SIG-M5 (cell line): ENCODE measurements at regions not wholly inside any gene's neighbourhood (a gene's known extent, or its start where the extent isn't known, plus 50 kb on each side); places are given as distances from the start of the nearest gene placed in this dataset.
"Not testable (repeated sequence)": the region's sequence is repeated elsewhere in the genome, so short reads cannot be mapped to it uniquely, and the experiment has no call there.

Experiments used
- DNase-seq: peaks from one replicate; lab custom pipeline; 2025; lab: John Stamatoyannopoulos, UW

DNA sequence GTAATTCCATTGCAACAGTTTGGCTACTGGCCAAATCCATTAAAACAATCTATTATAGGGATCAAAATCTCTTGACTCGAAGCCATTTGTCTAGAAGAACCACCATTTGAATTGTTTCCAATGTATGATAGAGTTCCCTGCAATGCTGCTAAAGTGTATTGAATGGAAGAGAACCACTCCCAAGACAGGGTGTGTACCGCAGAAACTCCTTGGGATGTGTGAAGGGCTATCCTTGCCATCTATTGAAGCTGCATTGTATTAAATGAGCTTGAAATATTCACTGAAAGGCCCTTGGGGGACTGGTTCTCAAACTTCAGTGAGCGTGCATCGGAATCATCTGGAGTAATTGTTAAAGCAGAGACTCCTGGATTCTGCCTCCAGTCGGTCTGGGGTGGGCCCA is 260.4 kb upstream of the MEIS1 start:
- no peak for DNase-seq

- no peak for DNase-seq
Measured at GRCh38 chr2:66173645-66174044, 261.3 kb upstream of the MEIS1 start.

GRCh38 chr2:66171530-66171929 is 263.4 kb upstream of the MEIS1 start:
- DNase-seq = no peak

GRCh38 chr2:66170744-66171330 is 264.1 kb upstream of the MEIS1 start:
- DNase-seq = no peak

GRCh38 chr2:66169076-66169475 is 265.8 kb upstream of the MEIS1 start:
- DNase-seq = no peak

DNA sequence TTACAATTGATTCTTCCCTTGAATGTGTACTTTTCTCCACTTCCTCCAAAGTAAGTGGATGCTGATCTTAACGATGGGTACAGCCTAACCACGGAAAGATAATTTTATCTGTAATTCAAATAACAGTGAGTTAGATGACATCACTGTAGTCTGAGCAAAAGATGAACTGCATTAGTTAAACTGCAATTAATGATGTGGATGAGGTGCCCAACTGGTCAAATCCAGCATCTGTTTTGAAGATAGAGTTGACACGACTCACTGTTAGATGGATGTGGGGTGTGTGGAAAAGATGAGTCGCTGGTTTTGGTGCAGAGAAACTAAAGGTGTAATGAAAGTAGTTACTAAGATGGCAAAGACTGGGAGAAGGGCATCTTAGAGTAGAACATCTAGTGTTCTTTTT is 270.5 kb upstream of the MEIS1 start:
- no peak for DNase-seq

DNA sequence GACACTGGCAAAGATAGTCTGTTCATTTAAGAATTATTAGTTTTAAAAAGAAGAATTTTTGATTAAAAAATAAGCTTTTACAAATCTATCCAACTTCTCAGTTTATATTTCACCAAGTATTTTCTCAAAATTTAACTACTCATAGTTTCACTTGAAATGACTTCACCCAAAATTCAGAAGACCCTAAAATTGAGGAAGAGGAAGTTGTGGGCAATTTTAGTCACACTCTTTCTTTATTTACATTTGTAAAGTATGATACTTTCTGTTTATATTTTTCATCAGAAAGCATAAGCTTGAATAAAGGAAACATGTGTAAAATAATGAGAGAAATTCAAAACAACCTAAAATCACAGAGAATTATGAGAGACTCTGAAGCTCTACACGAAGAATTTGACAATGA is 278.8 kb upstream of the MEIS1 start:
- DNase-seq = no peak

DNA sequence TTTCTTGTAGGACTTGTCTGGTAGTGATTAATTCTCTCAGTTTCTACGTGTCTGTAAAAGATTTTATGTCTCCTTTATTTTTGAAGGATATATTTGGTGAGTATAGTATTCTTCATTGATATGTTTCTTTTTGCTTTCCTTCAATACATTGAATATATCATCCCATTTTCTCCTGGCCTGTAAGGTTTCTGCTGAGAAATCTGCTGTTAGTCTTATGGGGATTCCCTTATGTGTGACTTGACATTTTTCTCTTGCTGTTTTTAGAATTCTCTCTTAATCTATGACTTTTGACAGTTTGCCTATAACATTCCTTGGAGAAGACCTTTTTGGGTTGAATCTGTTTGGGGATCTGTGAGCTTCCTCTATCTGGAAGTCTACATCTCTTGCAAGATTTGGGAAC is 281.0 kb upstream of the MEIS1 start:
- DNase-seq = no peak

DNA sequence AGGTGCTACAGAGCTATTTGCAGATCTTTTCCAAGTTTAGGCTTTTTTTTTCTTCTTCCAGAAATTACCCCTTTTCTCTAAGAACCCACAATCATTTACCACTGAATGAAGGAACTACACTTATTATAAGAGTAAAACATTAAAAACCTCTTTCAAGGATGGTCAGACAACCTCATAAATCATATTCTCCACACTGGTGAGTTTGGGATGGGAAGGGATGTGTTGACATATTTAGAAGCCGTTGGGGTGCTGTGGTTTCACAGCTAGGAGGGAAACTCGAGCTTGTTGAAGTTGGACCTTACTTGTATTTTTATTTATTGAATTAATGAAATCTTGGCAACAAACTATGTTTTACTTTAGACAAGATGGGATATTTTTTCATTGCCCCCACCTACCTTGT is 289.4 kb upstream of the MEIS1 start:
- no peak for DNase-seq

- not testable (repeated sequence) for DNase-seq
Measured at GRCh38 chr2:66144324-66144723, 290.6 kb upstream of the MEIS1 start.

GRCh38 chr2:66137606-66138130 is 297.3 kb upstream of the MEIS1 start:
- DNase-seq = no peak

DNA sequence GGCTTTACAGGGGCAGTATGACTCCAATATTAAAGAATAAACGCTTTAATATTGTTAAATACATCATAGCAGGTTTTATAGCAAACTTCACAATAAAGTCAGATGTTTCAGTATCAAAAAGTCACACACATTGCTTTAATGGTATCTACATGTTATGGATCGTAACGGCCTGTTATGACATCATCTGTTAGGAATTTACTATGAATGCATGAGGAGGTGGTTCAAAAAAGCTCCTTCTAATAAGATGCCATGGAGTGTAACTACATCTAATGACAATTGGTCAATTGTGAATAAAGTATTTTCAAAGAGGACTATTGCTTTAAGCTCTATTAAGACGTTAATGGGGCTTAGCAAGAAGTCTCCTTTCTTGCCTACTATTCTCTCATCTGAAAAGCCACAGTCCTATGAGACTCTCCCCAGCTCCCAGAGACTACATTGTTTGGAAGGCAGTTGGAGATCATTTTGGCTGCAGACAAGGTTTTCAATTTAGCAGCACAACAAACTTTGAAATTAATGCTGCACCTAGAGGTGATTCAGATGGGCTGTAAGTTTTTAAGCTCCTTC is 300.7 kb upstream of the MEIS1 start:
- no peak for DNase-seq

DNA sequence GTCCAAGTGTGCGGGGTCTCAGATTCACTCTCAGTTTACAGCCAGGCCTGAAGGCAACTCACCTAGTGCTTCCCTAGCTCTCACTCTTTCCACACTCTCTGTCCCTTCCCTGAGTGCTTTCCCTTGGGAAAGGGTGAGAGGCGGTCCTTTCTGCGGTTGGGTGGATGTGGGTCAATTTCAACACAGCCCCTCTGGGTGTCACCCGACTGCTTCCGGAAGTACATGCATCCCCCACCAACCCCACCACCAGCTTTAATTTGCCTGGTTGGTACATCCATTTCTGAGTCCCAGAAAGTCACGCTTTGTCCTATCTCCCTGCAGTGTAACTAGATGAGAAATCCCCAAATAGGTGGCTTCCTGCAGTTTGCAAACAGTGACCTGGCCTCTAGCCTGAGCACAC is 307.3 kb upstream of the MEIS1 start:
- DNase-seq = no peak

GRCh38 chr2:66127061-66127460 is 307.9 kb upstream of the MEIS1 start:
- DNase-seq = no peak

DNA sequence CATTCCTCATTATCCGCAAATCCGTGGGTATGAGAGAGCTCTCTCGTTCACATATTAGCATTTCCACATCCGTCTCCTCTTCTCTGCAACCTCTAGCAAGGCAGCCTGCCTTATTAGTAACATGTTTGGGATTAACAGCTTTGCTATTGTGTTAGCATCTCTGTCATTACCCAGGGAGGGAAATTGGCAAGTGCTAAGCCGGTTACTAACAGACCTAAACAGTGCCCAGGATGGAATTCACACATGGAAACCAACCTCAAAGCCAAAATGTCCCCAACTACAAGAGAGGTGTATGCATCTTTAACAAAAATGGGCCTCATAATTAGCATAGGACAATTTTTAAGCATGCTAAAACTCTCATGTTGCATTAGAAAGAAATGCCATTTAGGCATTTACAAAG is 309.0 kb upstream of the MEIS1 start:
- no peak for DNase-seq

DNA sequence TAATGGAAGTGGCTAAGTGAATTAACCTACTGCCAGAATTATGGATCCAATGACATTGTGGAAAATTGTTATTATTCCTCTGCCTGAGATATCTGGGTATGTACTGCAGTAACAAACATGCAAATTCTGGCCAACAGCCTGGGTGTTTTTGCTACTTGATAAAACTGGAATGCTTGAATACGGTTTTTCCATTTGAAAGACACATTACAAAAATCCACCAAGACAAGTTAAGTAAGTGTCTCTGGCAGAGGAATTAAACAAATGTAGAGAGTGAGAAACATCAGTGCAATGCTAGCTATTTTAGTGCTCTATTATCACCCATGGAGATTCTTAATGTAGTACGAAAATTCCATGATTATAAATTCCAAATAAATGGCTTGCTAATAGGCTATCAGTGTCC is 312.4 kb upstream of the MEIS1 start:
- DNase-seq = no peak

DNA sequence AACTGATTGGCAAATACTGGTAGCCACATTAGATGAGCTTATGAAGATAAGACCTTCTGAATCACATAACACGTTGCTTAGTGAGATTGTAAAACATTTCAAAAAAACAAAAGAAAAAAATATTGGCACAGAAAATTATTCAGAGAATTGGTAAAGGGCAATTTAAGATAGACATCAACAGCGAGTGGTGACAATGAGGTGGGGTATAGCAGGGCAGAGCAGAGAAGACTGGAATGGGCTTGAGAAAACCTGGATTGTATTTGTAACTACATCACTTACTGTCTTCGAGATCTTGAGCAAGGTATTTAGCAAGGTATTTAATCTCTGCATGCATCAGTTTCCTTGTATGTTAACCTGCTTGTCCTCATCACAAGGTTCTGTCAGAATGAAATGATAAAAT is 313.0 kb upstream of the MEIS1 start:
- no peak for DNase-seq

DNA sequence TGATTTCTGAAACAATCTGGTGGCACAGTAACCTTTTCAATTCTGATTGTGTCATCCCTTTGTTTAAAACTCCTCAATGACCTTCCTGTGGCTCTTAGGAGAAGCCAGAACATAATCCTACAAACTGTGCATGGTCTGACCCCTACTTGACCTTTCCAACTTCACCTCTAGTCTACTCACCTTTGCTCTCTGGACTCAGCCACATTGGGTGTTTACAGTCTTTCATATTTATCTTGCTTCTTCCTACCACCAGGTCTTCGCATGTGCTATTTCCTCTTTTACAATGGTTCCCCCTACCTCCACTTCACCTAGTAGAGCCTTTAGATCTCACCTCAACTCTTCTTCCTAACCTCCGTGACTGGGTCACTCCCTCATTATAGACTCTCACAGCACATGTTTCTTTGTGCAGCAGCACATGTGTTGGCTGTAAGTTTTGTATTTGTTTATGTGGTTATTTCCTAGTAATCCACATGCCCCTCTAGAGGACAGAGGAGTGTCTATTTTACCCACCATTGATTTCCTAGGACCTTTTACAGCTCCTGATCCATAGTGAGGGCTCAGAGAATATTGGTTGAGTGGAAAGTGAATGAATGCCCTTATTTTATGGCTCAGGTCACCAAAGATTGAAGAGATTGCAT is 320.8 kb upstream of the MEIS1 start:
- DNase-seq = no peak

GRCh38 chr2:66111706-66112105 is 323.2 kb upstream of the MEIS1 start:
- DNase-seq = no peak

DNA sequence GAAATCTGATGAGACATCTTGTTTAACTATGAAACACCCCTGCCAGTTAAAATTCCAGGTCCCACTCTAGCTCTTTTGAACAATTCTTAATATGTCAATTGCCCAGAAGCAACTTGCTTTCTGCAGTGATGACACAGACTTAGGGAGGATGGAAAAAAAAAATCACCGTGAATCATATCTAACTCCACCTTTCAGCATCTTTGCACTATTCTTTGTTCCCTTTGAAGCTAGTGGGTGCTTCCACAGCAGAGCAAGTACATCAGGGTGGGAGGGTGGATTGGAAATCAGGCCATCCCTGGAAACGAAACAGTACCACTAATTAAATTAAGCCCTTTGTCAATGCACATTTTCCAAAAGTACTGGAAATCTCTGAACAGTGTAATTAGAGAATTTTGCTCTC is 324.3 kb upstream of the MEIS1 start:
- no peak for DNase-seq

GRCh38 chr2:66110086-66110485 is 324.8 kb upstream of the MEIS1 start:
- DNase-seq = no peak

DNA sequence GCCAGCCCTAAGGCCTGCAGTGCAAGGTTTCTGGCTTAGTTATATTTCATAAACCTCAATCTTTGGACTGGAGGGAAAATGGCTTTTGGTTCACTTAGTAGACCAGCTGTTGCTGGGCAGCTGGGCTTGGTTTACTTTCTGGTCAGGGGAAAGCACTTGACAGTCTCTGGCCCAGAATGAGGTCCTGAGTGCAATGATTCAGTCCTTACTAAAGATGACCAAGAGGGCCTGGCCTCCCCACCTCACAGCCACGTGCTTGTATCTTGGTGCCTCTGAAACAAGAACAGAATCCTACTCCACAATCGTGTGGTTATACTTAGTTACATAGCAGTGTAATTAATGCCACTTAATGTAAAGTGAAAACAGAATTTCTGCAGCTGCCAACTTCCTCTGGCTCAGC is 325.5 kb upstream of the MEIS1 start:
- DNase-seq = no peak

DNA sequence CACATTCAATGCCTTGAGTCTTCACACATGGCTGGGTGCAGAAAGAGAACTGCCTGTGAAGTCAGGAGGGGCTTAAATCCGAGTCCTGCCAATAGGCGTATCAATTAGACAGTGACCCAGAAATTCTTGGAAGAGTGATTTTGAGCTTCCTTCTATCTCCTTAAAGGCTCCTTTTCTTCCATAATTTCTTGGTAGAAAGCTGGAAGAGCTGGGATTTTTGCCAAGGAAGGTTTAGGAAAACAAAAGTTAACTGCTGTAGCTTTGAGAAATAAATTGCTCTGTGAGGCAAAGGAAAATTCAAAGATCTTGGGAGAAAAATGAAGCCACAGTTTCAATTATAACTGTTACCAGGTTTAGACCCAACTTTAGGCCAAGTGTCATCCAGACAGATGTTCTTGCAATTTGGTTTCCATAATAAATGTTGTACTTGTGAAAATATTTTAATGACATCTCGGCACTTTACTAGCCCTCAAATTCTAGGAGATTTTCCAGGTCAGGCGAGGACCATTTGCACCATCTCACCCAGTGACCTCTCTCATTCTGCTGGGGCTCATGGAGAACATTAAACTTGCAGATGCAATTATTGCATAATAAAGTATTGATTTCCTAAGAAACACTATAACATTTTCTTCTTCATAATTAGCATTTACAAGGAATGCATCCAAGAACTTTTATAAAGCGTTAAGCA is 329.7 kb upstream of the MEIS1 start:
- DNase-seq = no peak
